KMS-11 (cell line): ENCODE measurements at regions not wholly inside any gene's neighbourhood (a gene's known extent, or its start where the extent isn't known, plus 50 kb on each side); places are given as distances from the start of the nearest gene placed in this dataset.

Source experiments
- H2AFZ ChIP-seq: fragments of 200-600 bp; sonication (generic); 2 replicates; pipeline ENCODE4 v1.6.1; 2016; ENCODE audit warnings: antibody characterized with exemption, mixed run types, low read depth
- H3K27ac ChIP-seq: fragments of 200-600 bp; sonication (generic); 2 replicates; pipeline ENCODE4 v1.6.1; 2016; ENCODE audit warnings: mild to moderate bottlenecking, mixed run types
- H3K27me3 ChIP-seq: fragments of 200-600 bp; sonication (generic); 2 replicates; pipeline ENCODE4 v1.6.1; 2017; ENCODE audit warnings: mild to moderate bottlenecking, low read depth, mixed run types, moderate library complexity; ENCODE audit not compliant: insufficient read depth
- H3K36me3 ChIP-seq: fragments of 200-600 bp; sonication (generic); 2 replicates; pipeline ENCODE4 v1.6.1; 2017; ENCODE audit warnings: mild to moderate bottlenecking, mixed run types; ENCODE audit not compliant: insufficient read depth
- H3K4me1 ChIP-seq: fragments of 200-600 bp; sonication (generic); 2 replicates; pipeline ENCODE4 v1.6.1; 2016; ENCODE audit warnings: mild to moderate bottlenecking, low read depth, mixed run types; ENCODE audit not compliant: poor library complexity, severe bottlenecking
- H3K4me2 ChIP-seq: fragments of 200-600 bp; sonication (generic); 2 replicates; pipeline ENCODE4 v1.7.0; 2016; ENCODE audit warnings: mild to moderate bottlenecking, mixed run types
- H3K4me3 ChIP-seq: fragments of 200-600 bp; sonication (generic); IDR thresholded peaks from 2 replicates; pipeline ENCODE4 v1.6.1; 2017; ENCODE audit warnings: low read depth, low read length, mixed read lengths; ENCODE audit not compliant: insufficient read depth
- H3K79me2 ChIP-seq: fragments of 200-600 bp; sonication (generic); 2 replicates; pipeline ENCODE4 v1.6.1; 2016; ENCODE audit warnings: low read depth, mixed run types; ENCODE audit not compliant: insufficient read depth
- H3K9ac ChIP-seq: fragments of 200-600 bp; sonication (generic); 2 replicates; pipeline ENCODE4 v1.6.1; 2016; ENCODE audit warnings: mild to moderate bottlenecking, mixed run types
- H4K20me1 ChIP-seq: fragments of 200-600 bp; sonication (generic); 2 replicates; pipeline ENCODE4 v1.6.1; 2016; ENCODE audit warnings: mild to moderate bottlenecking, mixed run types; ENCODE audit not compliant: insufficient read depth
- TF ChIP-seq, protein P1 (sequence below): fragments of 200-600 bp; sonication (generic); conservative IDR thresholded peaks from 2 replicates; pipeline ENCODE4 v1.6.1; 2017; ENCODE audit warnings: low read depth, mild to moderate bottlenecking, antibody characterized with exemption, low read length, moderate library complexity, mixed read lengths

DNA sequence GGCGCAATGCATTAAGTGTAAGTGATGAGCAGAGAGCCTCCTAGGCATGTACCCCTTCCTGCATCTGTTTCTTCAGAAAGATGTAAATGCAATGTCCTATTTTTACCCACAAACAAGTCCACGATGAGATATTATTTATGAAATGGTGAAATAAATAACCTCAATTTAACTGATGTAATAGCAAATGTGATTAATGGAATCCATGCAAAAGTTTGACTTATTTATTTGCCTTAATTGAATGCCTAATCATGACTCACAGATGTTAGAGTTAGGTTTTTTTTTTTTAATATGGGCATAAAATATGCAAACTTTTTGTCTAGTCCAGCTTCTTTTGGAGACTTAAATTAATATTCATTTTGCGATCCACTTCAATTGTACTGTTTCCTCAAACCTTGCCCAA lies 67.7 kb upstream of the ITGA4 start:
- Histone ChIP-seq H3K36me3 (no peaks in the 10 kb centered on the region), H3K4me3 (no peak overlapping the region), H3K27ac (no peak overlapping the region), H3K27me3 (no peaks in the 10 kb centered on the region), H3K9ac (no peak overlapping the region), H2AFZ (no peak overlapping the region), H3K4me1 (peaks cover 17% of the 10 kb centered on the region), H3K4me2 (no peak overlapping the region), H4K20me1 (no peaks in the 10 kb centered on the region), H3K79me2 (no peaks in the 10 kb centered on the region)
- TF ChIP-seq, protein P1, sequence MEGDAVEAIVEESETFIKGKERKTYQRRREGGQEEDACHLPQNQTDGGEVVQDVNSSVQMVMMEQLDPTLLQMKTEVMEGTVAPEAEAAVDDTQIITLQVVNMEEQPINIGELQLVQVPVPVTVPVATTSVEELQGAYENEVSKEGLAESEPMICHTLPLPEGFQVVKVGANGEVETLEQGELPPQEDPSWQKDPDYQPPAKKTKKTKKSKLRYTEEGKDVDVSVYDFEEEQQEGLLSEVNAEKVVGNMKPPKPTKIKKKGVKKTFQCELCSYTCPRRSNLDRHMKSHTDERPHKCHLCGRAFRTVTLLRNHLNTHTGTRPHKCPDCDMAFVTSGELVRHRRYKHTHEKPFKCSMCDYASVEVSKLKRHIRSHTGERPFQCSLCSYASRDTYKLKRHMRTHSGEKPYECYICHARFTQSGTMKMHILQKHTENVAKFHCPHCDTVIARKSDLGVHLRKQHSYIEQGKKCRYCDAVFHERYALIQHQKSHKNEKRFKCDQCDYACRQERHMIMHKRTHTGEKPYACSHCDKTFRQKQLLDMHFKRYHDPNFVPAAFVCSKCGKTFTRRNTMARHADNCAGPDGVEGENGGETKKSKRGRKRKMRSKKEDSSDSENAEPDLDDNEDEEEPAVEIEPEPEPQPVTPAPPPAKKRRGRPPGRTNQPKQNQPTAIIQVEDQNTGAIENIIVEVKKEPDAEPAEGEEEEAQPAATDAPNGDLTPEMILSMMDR, result no peak

DNA sequence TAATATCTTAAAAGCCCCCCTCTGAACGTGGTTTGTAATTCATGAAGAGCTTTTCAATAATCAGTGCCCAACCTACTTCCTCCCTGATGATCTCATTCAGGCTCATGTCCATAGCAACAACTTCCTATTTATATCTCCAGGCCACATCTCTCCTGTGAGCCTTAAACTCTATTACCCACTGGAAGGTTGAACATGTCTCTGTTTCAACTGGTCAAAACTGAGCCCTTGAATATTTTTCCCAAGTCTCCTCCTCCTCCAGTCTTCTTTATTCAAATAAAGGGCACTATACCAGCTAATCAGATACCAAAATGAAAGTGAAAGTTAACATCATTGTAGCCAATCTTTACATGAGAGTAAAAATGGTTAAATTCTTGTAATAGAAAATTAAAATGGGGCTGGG lies 63.7 kb upstream of the ITGA4 start:
- H3K27me3 ChIP-seq, result no peaks in the 10 kb centered on the region
- H2AFZ ChIP-seq, result peak overlapping the region; percentile 55
- H3K4me1 ChIP-seq, result peaks cover 48% of the 10 kb centered on the region
- H3K79me2 ChIP-seq, result no peaks in the 10 kb centered on the region
- TF ChIP-seq, protein P1, result no peak
- H3K4me3 ChIP-seq, result no peak overlapping the region
- no peaks in the 10 kb centered on the region for H3K36me3 ChIP-seq
- no peaks in the 10 kb centered on the region for H4K20me1 ChIP-seq
- no peak overlapping the region for H3K27ac ChIP-seq
- H3K4me2 ChIP-seq, result peak overlapping the region; percentile 73
- H3K9ac ChIP-seq, result no peak overlapping the region

DNA sequence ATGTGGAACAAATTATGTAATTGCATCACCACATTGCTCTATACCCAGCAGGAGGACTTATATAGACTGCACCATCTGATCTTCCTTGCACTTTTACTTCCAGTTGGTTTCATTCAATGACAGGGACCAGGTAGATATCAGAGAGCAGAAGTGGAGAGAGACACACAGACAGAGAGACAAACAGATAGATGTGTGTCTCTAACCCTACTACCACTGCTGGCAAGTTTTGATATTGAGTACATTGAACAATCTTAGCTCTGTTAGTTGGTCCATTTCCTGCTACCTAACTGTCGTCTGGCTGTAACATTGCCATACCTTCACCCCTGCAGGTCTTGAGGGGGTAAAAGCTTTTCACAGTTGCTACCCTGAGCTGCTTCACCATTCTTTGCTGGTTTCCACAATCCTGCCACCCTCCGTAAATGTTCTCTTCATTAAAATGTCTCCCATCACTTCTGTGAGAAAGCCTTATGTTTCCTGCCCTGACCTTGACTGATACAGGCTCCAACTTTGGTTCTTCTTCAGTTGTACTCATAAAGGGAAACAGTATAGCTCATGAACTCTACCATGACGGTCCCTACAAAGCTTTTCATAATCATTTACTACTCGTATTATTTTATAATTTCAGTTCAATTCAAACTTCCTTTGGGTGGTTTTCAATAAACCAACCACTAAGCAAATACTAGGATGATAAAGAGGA lies 62.3 kb upstream of the ITGA4 start:
- TF ChIP-seq, protein P1, result no peak
- H3K27ac ChIP-seq, result no peak overlapping the region
- H3K4me1 ChIP-seq, result peaks cover 63% of the 10 kb centered on the region
- no peak overlapping the region for H2AFZ ChIP-seq
- H3K27me3 ChIP-seq, result no peaks in the 10 kb centered on the region
- no peak overlapping the region for H3K4me3 ChIP-seq
- no peaks in the 10 kb centered on the region for H3K79me2 ChIP-seq
- no peaks in the 10 kb centered on the region for H3K36me3 ChIP-seq
- H3K4me2 ChIP-seq, result no peak overlapping the region
- no peaks in the 10 kb centered on the region for H4K20me1 ChIP-seq
- no peak overlapping the region for H3K9ac ChIP-seq

DNA sequence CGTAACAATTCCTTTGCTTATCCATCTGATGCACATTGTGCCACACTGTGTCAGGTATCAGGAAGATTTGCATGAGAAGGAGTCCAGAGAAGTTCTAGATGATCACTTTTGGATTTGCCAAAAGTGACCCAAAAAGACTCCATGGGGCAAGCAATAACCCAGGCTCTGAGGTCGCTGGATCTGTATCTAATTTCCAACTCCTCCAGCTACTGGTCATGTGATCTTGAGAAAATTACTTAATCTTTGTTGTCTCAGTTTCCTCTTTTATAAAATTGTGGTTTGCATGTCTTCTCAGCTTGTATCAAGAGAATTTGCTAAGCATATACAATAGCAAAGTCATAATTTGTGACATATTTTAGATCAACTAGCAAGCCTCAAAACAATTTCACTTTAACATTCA lies 61.3 kb upstream of the ITGA4 start:
- Histone ChIP-seq H3K4me2 (peak overlapping the region; percentile 43), H3K4me1 (peaks cover 67% of the 10 kb centered on the region)

More for the DNA sequence above, 61.3 kb upstream of the ITGA4 start:
- Histone ChIP-seq H3K79me2 (no peaks in the 10 kb centered on the region), H3K27me3 (no peaks in the 10 kb centered on the region), H3K27ac (no peak overlapping the region), H3K9ac (no peak overlapping the region), H2AFZ (no peak overlapping the region), H3K36me3 (no peaks in the 10 kb centered on the region), H4K20me1 (no peaks in the 10 kb centered on the region), H3K4me3 (no peak overlapping the region)
- TF ChIP-seq, protein P1, result no peak
